Activated B cell treated with CpG ODN at 0.5 μM for 24 hours (primary cell): ENCODE measurements at regions not wholly inside any gene's neighbourhood (a gene's known extent, or its start where the extent isn't known, plus 50 kb on each side); places are given as distances from the start of the nearest gene placed in this dataset.

Experiments
- ATAC-seq: fragments of 200-7000 bp; cut with Tn5 transposase; one replicate; pipeline ENCODE4 v1.10.0; 2021; ENCODE audit warnings: low read depth, mild to moderate bottlenecking, moderate library complexity
- CTCF ChIA-PET: fragments of 350-600 bp; sonication (Branson Sonifier 250); formaldehyde crosslinking; loops from one replicate; lab custom pipeline; 2021; ENCODE audit warnings: antibody characterized with exemption; lab: Charles Lee
- POLR2A ChIA-PET: fragments of 350-600 bp; sonication (Branson Sonifier 250); formaldehyde crosslinking; loops from one replicate; lab custom pipeline; 2021; ENCODE audit warnings: antibody characterized with exemption; lab: Charles Lee
- DNase-seq: peaks from one replicate; pipeline ENCODE4 v3.0.0; 2022
- H3K27ac Mint-ChIP-seq: one replicate; pipeline ENCODE4 v1.8.0; 2020; ENCODE audit warnings: mixed read lengths
- H3K27me3 Mint-ChIP-seq: one replicate; pipeline ENCODE4 v1.8.0; 2021; ENCODE audit warnings: mixed read lengths
- H3K36me3 Mint-ChIP-seq: one replicate; pipeline ENCODE4 v1.8.0; 2021; ENCODE audit warnings: low read depth, mixed read lengths
- H3K4me1 Mint-ChIP-seq: one replicate; pipeline ENCODE4 v1.8.0; 2021; ENCODE audit warnings: mixed read lengths
- H3K4me3 Mint-ChIP-seq: one replicate; pipeline ENCODE4 v1.8.0; 2020; ENCODE audit warnings: mild to moderate bottlenecking, mixed read lengths
- H3K9me3 Mint-ChIP-seq: one replicate; pipeline ENCODE4 v1.8.0; 2020; ENCODE audit warnings: mixed read lengths
- intact Hi-C: fragments of 100-400 bp; cut with micrococcal nuclease; formaldehyde crosslinking; loops from one replicate; pipeline ENCODE4 v1.15.1; 2024
- TF ChIP-seq, protein P1 (sequence below): fragments of 200-600 bp; IDR thresholded peaks from one replicate; pipeline ENCODE4 v1.8.0; 2022; ENCODE audit warnings: antibody characterized with exemption, mild to moderate bottlenecking

DNA sequence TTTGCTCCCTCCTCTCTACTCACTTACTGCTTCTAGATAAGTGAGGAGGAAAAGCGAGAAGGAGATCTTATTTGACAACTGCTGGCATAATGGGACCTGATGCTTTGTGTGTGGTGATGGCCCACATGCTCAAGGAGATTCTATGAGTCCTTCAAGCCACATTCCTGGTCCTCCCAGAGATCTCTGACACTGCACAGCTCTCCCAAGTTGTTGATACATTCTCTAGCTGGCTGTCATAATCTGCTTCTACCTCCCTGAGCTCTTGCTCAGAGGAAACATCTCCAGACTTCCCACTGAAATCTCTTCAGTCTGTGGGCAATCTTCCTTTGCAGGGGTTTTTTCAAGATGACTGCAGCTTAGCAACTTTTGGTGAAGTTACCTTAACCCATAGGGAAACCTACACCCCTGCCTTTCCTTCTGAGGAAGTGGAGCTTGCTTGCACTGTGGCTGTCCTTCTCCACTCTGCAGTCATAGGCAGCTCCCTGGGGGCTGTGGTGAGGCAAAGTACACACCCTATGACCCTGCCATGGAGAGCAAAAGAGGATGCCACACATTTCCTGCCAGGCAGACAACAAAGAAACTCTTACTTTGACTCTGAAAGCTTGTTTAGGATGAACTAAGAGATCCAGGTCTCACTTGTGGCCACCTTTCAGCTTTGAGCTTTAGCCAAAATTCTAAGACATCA is 163.8 kb downstream of the TMEM38B start:
- POLR2A ChIA-PET, result no interaction called here
- Mint-ChIP-seq H3K36me3 (no peaks in the 10 kb centered on the region), H3K27ac (no peak overlapping the region), H3K4me1 (peaks cover 24% of the 10 kb centered on the region), H3K27me3 (no peaks in the 10 kb centered on the region), H3K4me3 (no peak overlapping the region), H3K9me3 (peaks cover 4% of the 10 kb centered on the region)
- ATAC-seq (peak; percentile 54), DNase-seq (no peak)
- CTCF ChIA-PET, result interaction anchor here (1.3 to 1.5 kb wide), 2 partner anchors 16 to 23 kb away, joined by 4 to 7 read pairs; no protein-coding TSS in a partner anchor
- TF ChIP-seq, protein P1, sequence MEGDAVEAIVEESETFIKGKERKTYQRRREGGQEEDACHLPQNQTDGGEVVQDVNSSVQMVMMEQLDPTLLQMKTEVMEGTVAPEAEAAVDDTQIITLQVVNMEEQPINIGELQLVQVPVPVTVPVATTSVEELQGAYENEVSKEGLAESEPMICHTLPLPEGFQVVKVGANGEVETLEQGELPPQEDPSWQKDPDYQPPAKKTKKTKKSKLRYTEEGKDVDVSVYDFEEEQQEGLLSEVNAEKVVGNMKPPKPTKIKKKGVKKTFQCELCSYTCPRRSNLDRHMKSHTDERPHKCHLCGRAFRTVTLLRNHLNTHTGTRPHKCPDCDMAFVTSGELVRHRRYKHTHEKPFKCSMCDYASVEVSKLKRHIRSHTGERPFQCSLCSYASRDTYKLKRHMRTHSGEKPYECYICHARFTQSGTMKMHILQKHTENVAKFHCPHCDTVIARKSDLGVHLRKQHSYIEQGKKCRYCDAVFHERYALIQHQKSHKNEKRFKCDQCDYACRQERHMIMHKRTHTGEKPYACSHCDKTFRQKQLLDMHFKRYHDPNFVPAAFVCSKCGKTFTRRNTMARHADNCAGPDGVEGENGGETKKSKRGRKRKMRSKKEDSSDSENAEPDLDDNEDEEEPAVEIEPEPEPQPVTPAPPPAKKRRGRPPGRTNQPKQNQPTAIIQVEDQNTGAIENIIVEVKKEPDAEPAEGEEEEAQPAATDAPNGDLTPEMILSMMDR, result no peak
- intact Hi-C loops, result no loop called here

DNA sequence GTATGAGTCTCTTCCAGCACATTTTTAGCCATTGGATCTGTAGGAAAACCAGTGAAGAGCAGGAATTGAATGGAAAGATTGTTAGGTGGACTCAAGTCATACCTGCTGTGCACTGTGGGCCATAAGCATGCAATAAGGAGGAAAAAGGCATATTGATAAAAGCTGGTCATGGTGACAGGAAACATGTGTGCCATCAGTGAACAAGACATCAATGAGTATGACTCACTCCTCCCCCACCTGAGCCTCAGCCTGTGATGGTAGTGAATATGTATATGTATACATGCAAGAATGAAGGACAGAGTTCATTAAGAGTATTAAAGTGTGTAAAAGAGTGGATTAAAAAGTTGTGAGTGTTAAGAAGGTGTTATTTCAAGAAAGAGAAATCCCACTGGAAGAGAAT is 164.5 kb downstream of the TMEM38B start:
- Mint-ChIP-seq H3K4me1 (peaks cover 24% of the 10 kb centered on the region), H3K4me3 (peak overlapping the region; percentile 6), H3K36me3 (no peaks in the 10 kb centered on the region), H3K9me3 (peaks cover 4% of the 10 kb centered on the region), H3K27ac (no peak overlapping the region), H3K27me3 (no peaks in the 10 kb centered on the region)
- no peak for ATAC-seq
- CTCF ChIA-PET, result interaction anchor here (1.3 to 1.5 kb wide), 2 partner anchors 17 to 23 kb away, joined by 4 to 7 read pairs; no protein-coding TSS in a partner anchor
- DNase-seq, result no peak
- TF ChIP-seq, protein P1, result no peak
- intact Hi-C loops, result no loop called here
- POLR2A ChIA-PET, result no interaction called here

DNA sequence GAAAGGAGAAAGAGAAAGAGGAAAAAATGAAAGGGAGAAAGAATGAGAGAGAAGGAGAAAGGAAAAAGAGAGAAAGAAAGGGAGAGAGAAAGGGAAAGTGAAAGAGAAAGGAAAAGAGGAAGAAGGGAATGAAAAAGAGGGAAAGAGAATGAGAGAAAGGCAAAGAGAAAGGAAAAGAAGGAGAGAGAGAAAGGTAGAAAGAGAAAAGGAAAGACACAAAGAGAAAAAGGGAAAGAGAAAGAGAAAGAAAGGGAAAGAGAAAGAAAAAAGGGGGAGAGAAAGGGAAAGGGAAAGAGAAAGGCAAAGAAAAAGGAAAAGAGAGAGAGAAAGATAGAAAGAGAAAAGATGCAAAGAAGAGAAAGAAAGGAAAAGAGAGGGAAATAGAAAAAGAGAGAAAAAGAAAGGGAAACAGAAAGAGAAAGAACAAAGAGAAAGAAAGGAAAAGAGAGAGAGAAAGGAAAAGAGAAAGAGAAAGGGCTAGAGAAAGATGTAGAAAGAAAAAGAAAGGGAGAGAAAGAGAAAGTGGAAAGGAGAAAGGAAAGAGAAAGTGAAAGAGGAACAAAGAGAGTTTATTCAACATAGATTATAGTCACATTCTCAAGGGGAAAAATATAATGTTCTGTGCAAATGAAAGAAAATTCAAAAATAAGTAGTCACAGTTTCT is 165.2 kb downstream of the TMEM38B start:
- POLR2A ChIA-PET, result no interaction called here
- DNase-seq (no peak), ATAC-seq (no peak)
- H3K27me3 Mint-ChIP-seq, result no peaks in the 10 kb centered on the region
- H3K36me3 Mint-ChIP-seq, result no peaks in the 10 kb centered on the region
- H3K4me1 Mint-ChIP-seq, result peaks cover 24% of the 10 kb centered on the region
- TF ChIP-seq, protein P1, result peak; percentile 34
- no peak overlapping the region for H3K4me3 Mint-ChIP-seq
- H3K9me3 Mint-ChIP-seq, result peaks cover 4% of the 10 kb centered on the region
- intact Hi-C loops, result no loop called here
- CTCF ChIA-PET, result no interaction called here
- peak overlapping the region; percentile 7 for H3K27ac Mint-ChIP-seq

DNA sequence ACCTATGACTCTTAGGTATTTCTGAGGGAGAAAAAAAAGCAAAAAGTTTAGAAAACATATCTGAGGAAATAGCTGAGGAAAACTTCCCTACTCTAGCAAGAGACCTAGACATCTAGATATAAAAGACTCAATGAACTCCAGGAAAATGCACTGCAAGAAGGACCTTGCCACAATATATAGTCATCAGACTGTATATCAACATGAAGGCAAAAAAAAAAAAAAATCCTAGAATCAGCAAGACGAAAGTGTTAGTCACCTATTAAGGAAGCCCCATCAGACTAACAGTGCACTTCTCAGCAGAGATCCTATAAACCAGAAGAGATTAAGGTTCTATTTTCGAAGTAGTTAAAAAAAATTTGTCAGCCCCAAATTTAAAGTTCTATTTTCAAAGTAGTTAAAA is 166.2 kb downstream of the TMEM38B start:
- no peak for ATAC-seq
- Mint-ChIP-seq H3K4me1 (peaks cover 24% of the 10 kb centered on the region), H3K27me3 (no peaks in the 10 kb centered on the region), H3K4me3 (no peak overlapping the region), H3K27ac (no peak overlapping the region), H3K36me3 (no peaks in the 10 kb centered on the region), H3K9me3 (peaks cover 4% of the 10 kb centered on the region)
- intact Hi-C loops, result no loop called here
- TF ChIP-seq, protein P1, result no peak
- no peak for DNase-seq
- ChIA-PET CTCF (no interaction called here), POLR2A (no interaction called here)

DNA sequence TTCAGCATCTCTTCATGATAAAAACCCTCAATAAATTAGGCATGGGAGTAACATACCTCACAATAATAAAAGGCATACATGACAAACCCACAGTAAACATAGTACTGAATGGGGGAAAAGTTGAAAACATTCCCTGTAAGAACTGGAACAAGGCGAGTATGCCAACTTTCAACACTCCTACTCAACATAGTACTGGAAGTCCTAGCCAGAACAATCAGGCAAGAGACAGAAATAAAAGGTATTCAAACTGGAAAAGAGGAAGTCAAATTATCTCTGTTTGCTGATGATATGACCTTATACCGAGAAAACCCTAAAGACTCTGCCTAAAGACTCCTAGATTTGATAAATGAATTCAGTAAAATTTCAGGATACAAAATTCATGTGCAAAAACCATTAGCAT is 167.6 kb downstream of the TMEM38B start:
- TF ChIP-seq, protein P1, result no peak
- no peaks in the 10 kb centered on the region for H3K27me3 Mint-ChIP-seq
- H3K9me3 Mint-ChIP-seq, result peaks cover 4% of the 10 kb centered on the region
- DNase-seq, result no peak
- intact Hi-C loops, result no loop called here
- H3K4me1 Mint-ChIP-seq, result peaks cover 24% of the 10 kb centered on the region
- no peak overlapping the region for H3K27ac Mint-ChIP-seq
- ATAC-seq, result no peak
- ChIA-PET CTCF (no interaction called here), POLR2A (no interaction called here)
- no peaks in the 10 kb centered on the region for H3K36me3 Mint-ChIP-seq
- no peak overlapping the region for H3K4me3 Mint-ChIP-seq
